ENCODE measurements at regions not wholly inside any gene's neighbourhood (a gene's known extent, or its start where the extent isn't known, plus 50 kb on each side); places are given as distances from the start of the nearest gene placed in this dataset.

- DNase-seq: no peak
- intact Hi-C loops (cut with DNase I): no loop called here
- no peaks in the 10 kb centered on the region for H3K4me1 ChIP-seq
- no peak for FAIRE-seq
- no peaks in the 10 kb centered on the region for H3K27me3 ChIP-seq
- WGBS, 2 donors: 39 to 40% methylated on average over 3 of the region's 3 CpGs
- ATAC-seq: no peak
- H3K36me3 ChIP-seq: no peaks in the 10 kb centered on the region
- no peak for TF ChIP-seq CTCF (IDR thresholded peaks at IDR 0.05)
- H3K4me3 ChIP-seq: no peak overlapping the region
- H3K27ac ChIP-seq: no peak overlapping the region
- no peaks in the 10 kb centered on the region for H3K9me3 ChIP-seq
Observed at GRCh38 chr3:106862067-106862466, 515.2 kb upstream of the CCDC54 start.

- Histone ChIP-seq H3K27ac (no peak overlapping the region), H3K27me3 (no peaks in the 10 kb centered on the region), H3K4me3 (no peak overlapping the region), H3K36me3 (no peaks in the 10 kb centered on the region), H3K9me3 (no peaks in the 10 kb centered on the region), H3K4me1 (no peaks in the 10 kb centered on the region)
- 75 to 89% methylated on average over 1 of the region's 1 CpG for WGBS, 2 donors
- FAIRE-seq (no peak), ATAC-seq (no peak), DNase-seq (no peak)
- TF ChIP-seq CTCF (IDR thresholded peaks at IDR 0.05): no peak
- intact Hi-C loops (cut with DNase I): no loop called here
Observed at GRCh38 chr3:106877627-106878026, 499.6 kb upstream of the CCDC54 start.

GRCh38 chr3:106880206-106880605, 497.0 kb upstream of the CCDC54 start:
- no peak overlapping the region for H3K4me3 ChIP-seq
- H3K4me1 ChIP-seq: no peaks in the 10 kb centered on the region
- TF ChIP-seq CTCF (IDR thresholded peaks at IDR 0.05): no peak
- no peaks in the 10 kb centered on the region for H3K36me3 ChIP-seq
- H3K9me3 ChIP-seq: no peaks in the 10 kb centered on the region
- intact Hi-C loops (cut with DNase I): no loop called here
- no peak for FAIRE-seq
- H3K27ac ChIP-seq: no peak overlapping the region
- H3K27me3 ChIP-seq: no peaks in the 10 kb centered on the region
- DNase-seq: no peak
- no peak for ATAC-seq
- 56 to 60% methylated on average over 1 of the region's 1 CpG for WGBS, 2 donors

- Histone ChIP-seq H3K27me3 (no peaks in the 10 kb centered on the region), H3K9me3 (no peaks in the 10 kb centered on the region), H3K4me1 (no peaks in the 10 kb centered on the region), H3K4me3 (no peak overlapping the region), H3K27ac (no peak overlapping the region), H3K36me3 (no peaks in the 10 kb centered on the region)
- FAIRE-seq: no peak
- intact Hi-C loops (cut with DNase I): no loop called here
- DNase-seq: no peak
- WGBS, 2 donors: 64 to 69% methylated on average over 1 of the region's 1 CpG
- no peak for ATAC-seq
- TF ChIP-seq CTCF (IDR thresholded peaks at IDR 0.05): no peak
Observed at GRCh38 chr3:106881186-106881585, 496.1 kb upstream of the CCDC54 start.

- intact Hi-C loops (cut with DNase I): no loop called here
- TF ChIP-seq CTCF (IDR thresholded peaks at IDR 0.05): no peak
- Histone ChIP-seq H3K27ac (no peak overlapping the region), H3K4me3 (no peak overlapping the region), H3K9me3 (no peaks in the 10 kb centered on the region), H3K36me3 (no peaks in the 10 kb centered on the region), H3K27me3 (no peaks in the 10 kb centered on the region), H3K4me1 (no peaks in the 10 kb centered on the region)
- ATAC-seq (no peak), DNase-seq (no peak), FAIRE-seq (no peak)
- WGBS, 2 donors: 33 to 39% methylated on average over 2 of the region's 2 CpGs
Observed at GRCh38 chr3:106882297-106882696, 494.9 kb upstream of the CCDC54 start.

Data from pancreas (tissue), 10 donors.